K562 (cell line): ENCODE measurements at regions not wholly inside any gene's neighbourhood (a gene's known extent, or its start where the extent isn't known, plus 50 kb on each side); places are given as distances from the start of the nearest gene placed in this dataset.

Experiments
- ATAC-seq: fragments of 200-7000 bp; cut with Tn5 transposase; 3 replicates; pipeline ENCODE4 v1.9.1; 2020; ENCODE audit warnings: moderate library complexity
- BruUV-seq: library from RNA; stranded (reverse); fragments of 400-500 nt; replicated peaks from 2 replicates; lab custom pipeline; 2021; lab: Mats Ljungman, UMichigan
- CTCF ChIA-PET: fragments of 300-600 bp; formaldehyde crosslinking; extraction: SDS; loops from one replicate; lab custom pipeline; 2021; ENCODE audit warnings: low intra/inter-chr PET ratio; lab: Yijun Ruan, JAX
- POLR2A ChIA-PET: fragments of 300-600, 350-650 bp; sonication (Branson Sonifier 250); formaldehyde crosslinking; extraction: SDS; loops from one replicate; lab custom pipeline; 2021; ENCODE audit warnings: antibody characterized with exemption, inconsistent platforms; lab: Yijun Ruan, JAX
- DNase-seq, 4 experiments: peaks; one replicate each; pipeline versions ENCODE4 v3.0.0 to v3.0.0-alpha.2; 2011 to 2018; ENCODE audit warnings: low spot score in 3 of 4, mixed read lengths in 3 of 4; ENCODE audit errors: extremely low read depth in 1 of 4
- FAIRE-seq: peaks from 2 replicates; lab custom pipeline; 2011; peaks lifted over from hg19 to GRCh38; lab: Jason Lieb, UNC
- H2AFZ ChIP-seq: 2 replicates; pipeline ENCODE4 v1.6.0; 2011; ENCODE audit warnings: low read depth, low read length, control low read depth, inconsistent platforms
- H3K27ac ChIP-seq: fragments of 200-600 bp; 3 replicates; pipeline ENCODE4 v1.8.0; 2011; ENCODE audit warnings: low read depth, mild to moderate bottlenecking, control low read depth, inconsistent platforms, low read length, moderate library complexity, mixed read lengths; ENCODE audit errors: extremely low read depth
- H3K27me3 ChIP-seq, 2 experiments: fragments of 300-600 bp in 1 of 2; 2 replicates in 1 of 2; 3 replicates in 1 of 2; pipeline versions ENCODE4 v1.6.0 to v1.8.0; 2011; ENCODE audit warnings: inconsistent platforms in 2 of 2, low read length in 2 of 2, mild to moderate bottlenecking in 1 of 2, mixed read lengths in 1 of 2, moderate library complexity in 1 of 2; ENCODE audit not compliant: control insufficient read depth in 2 of 2, insufficient read depth in 2 of 2
- H3K36me3 ChIP-seq: fragments of 300-600 bp; 3 replicates; pipeline ENCODE4 v1.8.0; 2011; ENCODE audit warnings: mild to moderate bottlenecking, low read length, inconsistent platforms; ENCODE audit not compliant: control insufficient read depth, insufficient read depth
- H3K4me1 ChIP-seq, 2 experiments: fragments of 200-600 bp in 1 of 2; replicated peaks in 1 of 2; 2 replicates in 1 of 2; 3 replicates in 1 of 2; pipeline versions ENCODE4 v1.5.1 to v1.8.0; 2011; ENCODE audit warnings: inconsistent platforms in 2 of 2, low read length in 2 of 2, mild to moderate bottlenecking in 1 of 2, mixed read lengths in 1 of 2, moderate library complexity in 1 of 2; ENCODE audit not compliant: control insufficient read depth in 2 of 2, insufficient read depth in 2 of 2
- H3K4me2 ChIP-seq: 2 replicates; pipeline ENCODE4 v1.6.1; 2011; ENCODE audit warnings: low read length, control low read depth, inconsistent platforms, mixed read lengths; ENCODE audit not compliant: insufficient read depth
- H3K4me3 ChIP-seq: fragments of 200-600 bp; sonication (generic), shearing (Covaris generic); 2 replicates; pipeline ENCODE4 v1.5.1; 2016; ENCODE audit warnings: control low read depth, inconsistent platforms
- H3K79me2 ChIP-seq: fragments of 200-600 bp; 3 replicates; pipeline ENCODE4 v1.8.0; 2011; ENCODE audit warnings: low read length, inconsistent platforms; ENCODE audit not compliant: control insufficient read depth, insufficient read depth
- H3K9ac ChIP-seq, 2 experiments: 2 replicates each; pipeline versions ENCODE4 v1.6.0 to v1.6.1; 2011; ENCODE audit warnings: low read depth in 2 of 2, low read length in 2 of 2, control low read depth in 1 of 2, inconsistent platforms in 1 of 2, mild to moderate bottlenecking in 1 of 2, mixed read lengths in 1 of 2; ENCODE audit not compliant: insufficient read depth in 1 of 2
- H3K9me1 ChIP-seq: one replicate; pipeline ENCODE4 v1.6.0; 2011; ENCODE audit warnings: inconsistent platforms, mild to moderate bottlenecking, low read length, moderate library complexity; ENCODE audit not compliant: control insufficient read depth, insufficient read depth
- H3K9me3 ChIP-seq: replicated peaks from 2 replicates; pipeline ENCODE4 v1.5.1; 2011; ENCODE audit warnings: low read depth, low read length, inconsistent platforms; ENCODE audit not compliant: control insufficient read depth, insufficient read depth
- H4K20me1 ChIP-seq: replicated peaks from 2 replicates; pipeline ENCODE4 v1.6.1; 2011; ENCODE audit warnings: low read length, inconsistent platforms, mixed read lengths; ENCODE audit not compliant: control insufficient read depth, insufficient read depth
- ARNT ChIP-seq, 2 experiments: fragments of 450-650 bp; IDR thresholded peaks; 2 replicates each; pipeline ENCODE4 v1.6.1; 2016; ENCODE audit warnings: mild to moderate bottlenecking in 1 of 2
- ATF3 ChIP-seq, 2 experiments: fragments of 450-650 bp in 1 of 2; sonication (generic) in 1 of 2; formaldehyde crosslinking in 1 of 2; IDR thresholded peaks in 1 of 2; conservative IDR thresholded peaks in 1 of 2; 2 replicates each; pipeline versions ENCODE4 v1.6.1 to v1.8.1; 2016 to 2023; ENCODE audit warnings: mild to moderate bottlenecking in 2 of 2, moderate library complexity in 2 of 2, inconsistent platforms in 1 of 2, missing genetic modification reagents in 1 of 2
- HIVEP1 ChIP-seq: fragments of 250-450 bp; sonication (Bioruptor Pico); IDR thresholded peaks from 2 replicates; pipeline ENCODE4 v1.4.0; 2020; ENCODE audit warnings: mild to moderate bottlenecking
- KHSRP ChIP-seq: fragments of 450-650 bp; IDR thresholded peaks from 2 replicates; pipeline ENCODE4 v1.6.1; 2017
- L3MBTL2 ChIP-seq: fragments of 450-650 bp; IDR thresholded peaks from 2 replicates; pipeline ENCODE4 v1.6.1; 2016; ENCODE audit warnings: mild to moderate bottlenecking, moderate library complexity
- LCOR ChIP-seq: sonication (generic); formaldehyde crosslinking; IDR thresholded peaks from 2 replicates; pipeline ENCODE4 v1.8.0; 2022; ENCODE audit warnings: mild to moderate bottlenecking, missing genetic modification reagents
- STAG1 ChIP-seq: sonication (generic); formaldehyde crosslinking; IDR thresholded peaks from 2 replicates; pipeline ENCODE4 v1.5.0; 2020; ENCODE audit warnings: missing genetic modification reagents, borderline replicate concordance
- TARDBP ChIP-seq: fragments of 450-650 bp; IDR thresholded peaks from 2 replicates; pipeline ENCODE4 v1.6.1; 2016
- TCF7L2 ChIP-seq: fragments of 150-350 bp; IDR thresholded peaks from 2 replicates; pipeline ENCODE4 v1.6.1; 2016; ENCODE audit warnings: low read depth, mild to moderate bottlenecking, low read length, moderate library complexity
- ZNF280A ChIP-seq: fragments of 450-650 bp; IDR thresholded peaks from 2 replicates; pipeline ENCODE4 v1.6.1; 2018; ENCODE audit warnings: mild to moderate bottlenecking, low read depth; ENCODE audit not compliant: partially characterized antibody
- ZNF407 ChIP-seq: fragments of 450-650 bp; IDR thresholded peaks from 2 replicates; pipeline ENCODE4 v1.6.1; 2016; ENCODE audit warnings: low read depth
- ZNF444 ChIP-seq: fragments of 250-450 bp; sonication (Bioruptor Pico); IDR thresholded peaks from 2 replicates; pipeline ENCODE4 v1.4.0; 2020; ENCODE audit warnings: mild to moderate bottlenecking, moderate library complexity
- WGBS: fragments of 100-300 bp; shearing (Covaris generic); methylation state at CpG from one replicate; pipeline ENCODE4 v1.1.6; 2016; ENCODE audit warnings: low coverage, mixed read lengths; ENCODE audit not compliant: insufficient coverage; ENCODE audit errors: missing lambda C conversion rate; 5-methylcytosine and 5-hydroxymethylcytosine counted together
- in situ Hi-C: fragments of 300-500 bp; cut with MboI; formaldehyde crosslinking; loops from 4 replicates; pipeline ENCODE4 v1.15.0; 2018; ENCODE audit warnings: inconsistent platforms, mixed read lengths
- intact Hi-C: fragments of 100-400 bp; cut with micrococcal nuclease; formaldehyde crosslinking; loops from 2 replicates; pipeline ENCODE4 v1.14.2; 2022

- WGBS, result 23% methylated on average over 5 of the region's 5 CpGs
- TF ChIP-seq ZNF280A, result no peak
- TF ChIP-seq HIVEP1, result no peak
- no peak for TF ChIP-seq L3MBTL2
- TF ChIP-seq STAG1 (CRISPR knock-in tag), result no peak
- TF ChIP-seq TCF7L2, result no peak
- TF ChIP-seq TARDBP, result no peak
- no peak for TF ChIP-seq LCOR (CRISPR knock-in tag)
- TF ChIP-seq ZNF444 (CRISPR knock-in tag), result no peak
- TF ChIP-seq ZNF407, result no peak
- TF ChIP-seq ARNT (IDR thresholded peaks at IDR 0.05), result no peak
- TF ChIP-seq KHSRP, result no peak
- no peak for TF ChIP-seq ATF3 (IDR thresholded peaks at IDR 0.05)
- TF ChIP-seq ATF3 (CRISPR knock-in tag; conservative IDR thresholded peaks at IDR 0.05), result no peak
These were observed 343.7 kb upstream of the SEMA3A start for GRCh38 chr7:84538268-84538667.

More at GRCh38 chr7:84538268-84538667, 343.7 kb upstream of the SEMA3A start:
- BruUV-seq, result no TSS peak
- ChIA-PET CTCF (no interaction called here), POLR2A (interaction anchor here (0.9 kb wide), 1 partner anchor 10 kb away, joined by 3 read pairs; no protein-coding TSS in a partner anchor)
- H3K9me1 ChIP-seq, result no peaks in the 10 kb centered on the region
- FAIRE-seq (no peak), ATAC-seq (no peak), DNase-seq (no peak)
- H4K20me1 ChIP-seq, result no peaks in the 10 kb centered on the region
- no peak overlapping the region for H3K9ac ChIP-seq
- H3K36me3 ChIP-seq, result no peaks in the 10 kb centered on the region
- in situ Hi-C loops, result no loop called here
- H3K27me3 ChIP-seq, result no peaks in the 10 kb centered on the region
- H3K4me1 ChIP-seq, result no peaks in the 10 kb centered on the region
- H3K4me2 ChIP-seq, result no peak overlapping the region
- no peaks in the 10 kb centered on the region for H3K79me2 ChIP-seq
- intact Hi-C loops, result no loop called here
- no peaks in the 10 kb centered on the region for H3K9me3 ChIP-seq
- no peak overlapping the region for H3K4me3 ChIP-seq
- H2AFZ ChIP-seq, result no peak overlapping the region
- no peak overlapping the region for H3K27ac ChIP-seq
